SK-N-SH treated with all-trans-retinoic acid at 6 μM for 48 hours (cell line): ENCODE measurements at regions not wholly inside any gene's neighbourhood (a gene's known extent, or its start where the extent isn't known, plus 50 kb on each side); places are given as distances from the start of the nearest gene placed in this dataset.

Source experiments
- ATAC-seq: fragments of 200-7000 bp; cut with Tn5 transposase; 3 replicates; pipeline ENCODE4 v1.9.1; 2020; ENCODE audit warnings: mild to moderate bottlenecking, moderate library complexity
- ARNTL ChIP-seq: fragments of 450-650 bp; formaldehyde crosslinking; IDR thresholded peaks from 2 replicates; pipeline ENCODE4 v1.5.0; 2020; ENCODE audit warnings: low read depth, mild to moderate bottlenecking, moderate library complexity, borderline replicate concordance
- BACH2 ChIP-seq: fragments of 250-450 bp; sonication (Bioruptor Pico); IDR thresholded peaks from 2 replicates; pipeline ENCODE4 v1.9.0; 2021; ENCODE audit warnings: mild to moderate bottlenecking, borderline replicate concordance
- CSDC2 ChIP-seq: fragments of 250-450 bp; sonication (Bioruptor Pico); IDR thresholded peaks from 2 replicates; pipeline ENCODE4 v1.5.0; 2020; ENCODE audit warnings: mild to moderate bottlenecking, moderate library complexity
- ESRRG ChIP-seq: fragments of 250-450 bp; sonication (Bioruptor Pico); IDR thresholded peaks from 2 replicates; pipeline ENCODE4 v1.6.1; 2021; ENCODE audit warnings: mild to moderate bottlenecking
- GLIS3 ChIP-seq: fragments of 250-450 bp; sonication (Bioruptor Pico); IDR thresholded peaks from 2 replicates; pipeline ENCODE4 v1.5.0; 2020; ENCODE audit warnings: mild to moderate bottlenecking, moderate library complexity
- ISL1 ChIP-seq: fragments of 250-450 bp; sonication (Bioruptor Pico); IDR thresholded peaks from 2 replicates; pipeline ENCODE4 v2.1.2; 2022; ENCODE audit warnings: mild to moderate bottlenecking, moderate library complexity
- OSR1 ChIP-seq: fragments of 250-450 bp; sonication (Bioruptor Pico); IDR thresholded peaks from 2 replicates; pipeline ENCODE4 v1.8.0; 2022; ENCODE audit warnings: moderate library complexity, mild to moderate bottlenecking, inconsistent platforms
- PPARA ChIP-seq: fragments of 250-450 bp; sonication (Bioruptor Pico); IDR thresholded peaks from 2 replicates; pipeline ENCODE4 v1.5.0; 2020; ENCODE audit warnings: mild to moderate bottlenecking, borderline replicate concordance
- RARB ChIP-seq: fragments of 250-450 bp; sonication (Bioruptor Pico); IDR thresholded peaks from 2 replicates; pipeline ENCODE4 v1.8.0; 2021; ENCODE audit warnings: mild to moderate bottlenecking, moderate library complexity
- SNAI2 ChIP-seq: fragments of 250-450 bp; sonication (Bioruptor Pico); IDR thresholded peaks from 2 replicates; pipeline ENCODE4 v1.5.0; 2020; ENCODE audit warnings: mild to moderate bottlenecking, moderate library complexity
- TCF4 ChIP-seq: fragments of 250-450 bp; sonication (Bioruptor Pico); IDR thresholded peaks from 2 replicates; pipeline ENCODE4 v1.8.0; 2021; ENCODE audit warnings: mild to moderate bottlenecking, moderate library complexity, borderline replicate concordance
- TOX ChIP-seq: fragments of 250-450 bp; sonication (Bioruptor Pico); IDR thresholded peaks from 2 replicates; pipeline ENCODE4 v1.8.0; 2021; ENCODE audit warnings: mild to moderate bottlenecking, moderate library complexity, borderline replicate concordance
- ZFP3 ChIP-seq: fragments of 250-450 bp; sonication (Bioruptor Pico); IDR thresholded peaks from 2 replicates; pipeline ENCODE4 v1.5.0; 2020; ENCODE audit warnings: mild to moderate bottlenecking, moderate library complexity
- ZFP30 ChIP-seq: fragments of 450-650 bp; formaldehyde crosslinking; IDR thresholded peaks from 2 replicates; pipeline ENCODE4 v1.5.0; 2022; ENCODE audit warnings: mild to moderate bottlenecking, moderate library complexity
- ZNF565 ChIP-seq: fragments of 450-650 bp; formaldehyde crosslinking; conservative IDR thresholded peaks from 2 replicates; pipeline ENCODE4 v1.5.0; 2020; ENCODE audit warnings: low read depth, mild to moderate bottlenecking, moderate library complexity
- ZNF70 ChIP-seq: fragments of 450-650 bp; formaldehyde crosslinking; IDR thresholded peaks from 2 replicates; pipeline ENCODE4 v1.5.0; 2020; ENCODE audit warnings: mild to moderate bottlenecking, moderate library complexity
- ZNF8 ChIP-seq: fragments of 450-650 bp; formaldehyde crosslinking; IDR thresholded peaks from 2 replicates; pipeline ENCODE4 v1.5.0; 2020; ENCODE audit warnings: mild to moderate bottlenecking, moderate library complexity
- TF ChIP-seq, protein P1 (sequence below): fragments of 250-450 bp; sonication (Bioruptor Pico); IDR thresholded peaks from 2 replicates; pipeline ENCODE4 v1.5.0; 2020; ENCODE audit warnings: mild to moderate bottlenecking, moderate library complexity
- TF ChIP-seq, protein P2 (sequence below): fragments of 250-450 bp; sonication (Bioruptor Pico); IDR thresholded peaks from 2 replicates; pipeline ENCODE4 v1.5.1; 2020; ENCODE audit warnings: low read depth, mild to moderate bottlenecking, moderate library complexity
- TF ChIP-seq, protein P3 (sequence below): fragments of 250-450 bp; sonication (Bioruptor Pico); IDR thresholded peaks from 2 replicates; pipeline ENCODE4 v1.8.0; 2021; ENCODE audit warnings: low read depth, mild to moderate bottlenecking, moderate library complexity, borderline replicate concordance

DNA sequence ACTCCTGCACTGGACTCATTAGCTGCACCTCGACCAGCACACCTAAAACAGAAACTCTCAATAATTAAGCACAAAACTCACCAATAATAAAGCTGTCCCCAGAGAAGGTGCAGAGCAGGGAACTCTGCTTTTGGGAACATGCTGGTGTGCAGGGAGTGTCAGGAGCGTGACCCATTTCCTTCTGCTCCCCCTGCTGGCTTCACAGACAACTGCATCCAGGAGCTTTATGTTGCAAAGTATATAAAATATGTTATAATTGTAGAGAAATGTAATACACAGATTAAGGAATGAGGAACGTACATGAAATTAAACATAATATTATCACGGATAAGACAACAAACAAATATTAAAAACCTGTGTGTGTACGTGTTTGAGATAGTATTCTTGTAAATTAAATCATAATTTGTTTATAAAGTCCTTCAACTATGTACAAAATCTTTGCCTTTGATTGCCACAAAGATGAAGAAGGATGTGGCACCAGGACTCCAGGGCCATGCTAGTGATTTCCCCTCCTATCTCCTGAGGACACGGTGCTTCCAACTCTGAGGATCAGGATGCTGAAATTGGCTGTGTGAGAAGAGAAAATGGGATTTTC lies 68.6 kb upstream of the MAL start:
- peak; percentile 87 for ATAC-seq
- TF ChIP-seq TOX = no peak
- no peak for TF ChIP-seq ZFP30 (CRISPR knock-in tag)
- TF ChIP-seq ISL1 (CRISPR knock-in tag) = no peak
- TF ChIP-seq ZFP3 (CRISPR knock-in tag) = no peak

DNA sequence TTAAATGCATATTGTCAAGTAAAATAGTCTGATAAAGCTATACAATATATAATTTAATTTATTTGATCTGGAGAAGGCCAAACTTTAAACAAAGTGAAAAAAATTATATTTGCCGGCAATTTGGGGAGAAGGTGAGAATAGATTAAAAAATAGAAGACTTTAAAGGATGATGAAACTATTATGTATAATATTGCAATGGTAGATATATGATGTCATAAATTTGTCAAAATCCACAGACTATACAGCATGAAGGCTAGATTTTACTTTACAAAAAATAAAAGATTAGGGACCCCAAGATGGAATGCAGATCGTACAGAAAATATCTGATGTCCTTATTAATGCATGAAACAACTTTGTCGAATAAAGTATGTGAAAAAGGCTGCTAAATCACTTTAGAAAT lies 67.3 kb upstream of the MAL start:
- no peak for TF ChIP-seq TOX
- TF ChIP-seq, protein P1, sequence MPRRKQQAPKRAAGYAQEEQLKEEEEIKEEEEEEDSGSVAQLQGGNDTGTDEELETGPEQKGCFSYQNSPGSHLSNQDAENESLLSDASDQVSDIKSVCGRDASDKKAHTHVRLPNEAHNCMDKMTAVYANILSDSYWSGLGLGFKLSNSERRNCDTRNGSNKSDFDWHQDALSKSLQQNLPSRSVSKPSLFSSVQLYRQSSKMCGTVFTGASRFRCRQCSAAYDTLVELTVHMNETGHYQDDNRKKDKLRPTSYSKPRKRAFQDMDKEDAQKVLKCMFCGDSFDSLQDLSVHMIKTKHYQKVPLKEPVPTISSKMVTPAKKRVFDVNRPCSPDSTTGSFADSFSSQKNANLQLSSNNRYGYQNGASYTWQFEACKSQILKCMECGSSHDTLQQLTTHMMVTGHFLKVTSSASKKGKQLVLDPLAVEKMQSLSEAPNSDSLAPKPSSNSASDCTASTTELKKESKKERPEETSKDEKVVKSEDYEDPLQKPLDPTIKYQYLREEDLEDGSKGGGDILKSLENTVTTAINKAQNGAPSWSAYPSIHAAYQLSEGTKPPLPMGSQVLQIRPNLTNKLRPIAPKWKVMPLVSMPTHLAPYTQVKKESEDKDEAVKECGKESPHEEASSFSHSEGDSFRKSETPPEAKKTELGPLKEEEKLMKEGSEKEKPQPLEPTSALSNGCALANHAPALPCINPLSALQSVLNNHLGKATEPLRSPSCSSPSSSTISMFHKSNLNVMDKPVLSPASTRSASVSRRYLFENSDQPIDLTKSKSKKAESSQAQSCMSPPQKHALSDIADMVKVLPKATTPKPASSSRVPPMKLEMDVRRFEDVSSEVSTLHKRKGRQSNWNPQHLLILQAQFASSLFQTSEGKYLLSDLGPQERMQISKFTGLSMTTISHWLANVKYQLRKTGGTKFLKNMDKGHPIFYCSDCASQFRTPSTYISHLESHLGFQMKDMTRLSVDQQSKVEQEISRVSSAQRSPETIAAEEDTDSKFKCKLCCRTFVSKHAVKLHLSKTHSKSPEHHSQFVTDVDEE (CRISPR knock-in tag) = no peak
- TF ChIP-seq TCF4 = no peak
- no peak for TF ChIP-seq ISL1 (CRISPR knock-in tag)
- TF ChIP-seq SNAI2 (CRISPR knock-in tag) = no peak
- no peak for TF ChIP-seq BACH2 (CRISPR knock-in tag)
- TF ChIP-seq, protein P2, sequence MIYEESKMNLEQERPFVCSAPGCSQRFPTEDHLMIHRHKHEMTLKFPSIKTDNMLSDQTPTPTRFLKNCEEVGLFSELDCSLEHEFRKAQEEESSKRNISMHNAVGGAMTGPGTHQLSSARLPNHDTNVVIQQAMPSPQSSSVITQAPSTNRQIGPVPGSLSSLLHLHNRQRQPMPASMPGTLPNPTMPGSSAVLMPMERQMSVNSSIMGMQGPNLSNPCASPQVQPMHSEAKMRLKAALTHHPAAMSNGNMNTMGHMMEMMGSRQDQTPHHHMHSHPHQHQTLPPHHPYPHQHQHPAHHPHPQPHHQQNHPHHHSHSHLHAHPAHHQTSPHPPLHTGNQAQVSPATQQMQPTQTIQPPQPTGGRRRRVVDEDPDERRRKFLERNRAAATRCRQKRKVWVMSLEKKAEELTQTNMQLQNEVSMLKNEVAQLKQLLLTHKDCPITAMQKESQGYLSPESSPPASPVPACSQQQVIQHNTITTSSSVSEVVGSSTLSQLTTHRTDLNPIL (CRISPR knock-in tag) = no peak
- TF ChIP-seq, protein P3, sequence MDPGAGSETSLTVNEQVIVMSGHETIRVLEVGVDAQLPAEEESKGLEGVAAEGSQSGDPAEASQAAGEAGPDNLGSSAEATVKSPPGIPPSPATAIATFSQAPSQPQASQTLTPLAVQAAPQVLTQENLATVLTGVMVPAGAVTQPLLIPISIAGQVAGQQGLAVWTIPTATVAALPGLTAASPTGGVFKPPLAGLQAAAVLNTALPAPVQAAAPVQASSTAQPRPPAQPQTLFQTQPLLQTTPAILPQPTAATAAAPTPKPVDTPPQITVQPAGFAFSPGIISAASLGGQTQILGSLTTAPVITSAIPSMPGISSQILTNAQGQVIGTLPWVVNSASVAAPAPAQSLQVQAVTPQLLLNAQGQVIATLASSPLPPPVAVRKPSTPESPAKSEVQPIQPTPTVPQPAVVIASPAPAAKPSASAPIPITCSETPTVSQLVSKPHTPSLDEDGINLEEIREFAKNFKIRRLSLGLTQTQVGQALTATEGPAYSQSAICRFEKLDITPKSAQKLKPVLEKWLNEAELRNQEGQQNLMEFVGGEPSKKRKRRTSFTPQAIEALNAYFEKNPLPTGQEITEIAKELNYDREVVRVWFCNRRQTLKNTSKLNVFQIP (CRISPR knock-in tag) = no peak
- TF ChIP-seq ZFP30 (CRISPR knock-in tag) = no peak
- no peak for ATAC-seq

DNA sequence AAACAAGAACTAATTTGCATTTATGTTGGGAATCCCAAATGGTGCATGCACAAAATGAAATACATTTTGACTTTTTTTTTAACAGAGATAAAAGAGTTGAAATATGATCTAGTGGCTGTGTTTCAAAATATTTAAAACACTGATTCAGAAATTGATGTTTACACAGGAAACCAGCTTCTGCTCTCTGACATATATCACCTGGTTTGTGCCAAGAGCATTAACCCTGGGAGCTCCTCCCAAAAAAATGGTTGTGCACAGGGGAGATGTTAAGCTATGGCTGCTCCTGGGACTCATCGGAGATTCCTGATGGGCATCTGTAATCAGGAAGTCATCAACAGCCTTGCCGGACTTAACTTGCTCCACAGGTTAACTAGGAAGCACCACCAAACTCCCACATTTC lies 65.2 kb upstream of the MAL start:
- ATAC-seq = no peak
- TF ChIP-seq CSDC2 (no peak), ZNF565 (CRISPR knock-in tag) (no peak), ZFP3 (CRISPR knock-in tag) (no peak), RARB (no peak), ESRRG (CRISPR knock-in tag) (no peak), TOX (no peak), BACH2 (CRISPR knock-in tag) (no peak), ISL1 (CRISPR knock-in tag) (no peak), ZFP30 (CRISPR knock-in tag) (no peak), GLIS3 (CRISPR knock-in tag) (no peak), PPARA (no peak), SNAI2 (CRISPR knock-in tag) (no peak), OSR1 (no peak), ZNF8 (CRISPR knock-in tag) (no peak), ZNF70 (no peak), ARNTL (CRISPR knock-in tag) (no peak), TCF4 (no peak)
- TF ChIP-seq, protein P3 (CRISPR knock-in tag) = no peak
- TF ChIP-seq, protein P1 (CRISPR knock-in tag) = no peak
- TF ChIP-seq, protein P2 (CRISPR knock-in tag) = no peak
